H1 (cell line): ENCODE measurements at regions not wholly inside any gene's neighbourhood (a gene's known extent, or its start where the extent isn't known, plus 50 kb on each side); places are given as distances from the start of the nearest gene placed in this dataset.

Source experiments
- CTCF ChIA-PET: fragments of 300-600 bp; sonication (Branson Sonifier 250); formaldehyde crosslinking; loops from one replicate; lab custom pipeline; 2021; ENCODE audit not compliant: partially characterized antibody; lab: Charles Lee
- POLR2A ChIA-PET: fragments of 300-600 bp; sonication (Branson Sonifier 250); formaldehyde crosslinking; loops from one replicate; lab custom pipeline; 2021; ENCODE audit warnings: inconsistent platforms; ENCODE audit not compliant: partially characterized antibody; lab: Charles Lee
- DNase-seq, 2 experiments: peaks; one replicate each; pipeline versions ENCODE4 v3.0.0 to v3.0.0-alpha.2; 2010 to 2022; ENCODE audit warnings: low spot score in 2 of 2, low read depth in 1 of 2, mixed read lengths in 1 of 2
- FAIRE-seq: peaks from 2 replicates; lab custom pipeline; 2011; peaks lifted over from hg19 to GRCh38; lab: Jason Lieb, UNC
- H2AFZ ChIP-seq: 2 replicates; pipeline ENCODE4 v1.8.1; 2012; ENCODE audit warnings: low read length, inconsistent platforms
- H2AK5ac ChIP-seq: 2 replicates; pipeline ENCODE4 v1.6.1; 2013; ENCODE audit warnings: low read depth, low read length
- H2BK120ac ChIP-seq: replicated peaks from 2 replicates; pipeline ENCODE3; 2013; ENCODE audit warnings: low read depth, low read length, inconsistent platforms
- H2BK12ac ChIP-seq: 2 replicates; pipeline ENCODE4 v1.6.1; 2013; ENCODE audit warnings: low read depth, low read length
- H2BK15ac ChIP-seq: 2 replicates; pipeline ENCODE4 v1.6.1; 2013; ENCODE audit warnings: low read length
- H2BK20ac ChIP-seq: 2 replicates; pipeline ENCODE4 v1.6.1; 2013; ENCODE audit warnings: low read length
- H2BK5ac ChIP-seq: 2 replicates; pipeline ENCODE4 v1.6.1; 2013; ENCODE audit warnings: low read depth, low read length
- H3K14ac ChIP-seq: 2 replicates; pipeline ENCODE4 v1.6.1; 2013; ENCODE audit warnings: inconsistent platforms; ENCODE audit not compliant: insufficient read length
- H3K18ac ChIP-seq: 2 replicates; pipeline ENCODE4 v1.6.1; 2013; ENCODE audit warnings: low read length; ENCODE audit errors: extremely low read depth
- H3K23ac ChIP-seq: 2 replicates; pipeline ENCODE4 v1.6.1; 2013; ENCODE audit warnings: inconsistent platforms; ENCODE audit not compliant: insufficient read length
- H3K23me2 ChIP-seq: 2 replicates; pipeline ENCODE4 v1.6.1; 2013; ENCODE audit warnings: low read depth, low read length
- H3K27ac ChIP-seq: 2 replicates; pipeline ENCODE4 v1.6.1; 2011; ENCODE audit warnings: low read depth, low read length, inconsistent platforms
- H3K27me3 ChIP-seq, 4 experiments: replicated peaks in 1 of 4; 1 replicate in 1 of 4; 2 replicates in 3 of 4; pipeline versions ENCODE4 v1.6.1 to v1.8.1; 2011 to 2013; ENCODE audit warnings: low read length in 3 of 4, mild to moderate bottlenecking in 3 of 4, inconsistent platforms in 2 of 4, mixed read lengths in 2 of 4, moderate library complexity in 1 of 4; ENCODE audit not compliant: control insufficient read depth in 3 of 4, insufficient read depth in 3 of 4; ENCODE audit errors: extremely low read depth in 1 of 4
- H3K36me3 ChIP-seq, 4 experiments: 2 replicates each; pipeline versions ENCODE4 v1.6.1 to v1.8.1; 2011 to 2013; ENCODE audit warnings: mild to moderate bottlenecking in 4 of 4, low read length in 3 of 4, moderate library complexity in 2 of 4, control low read depth in 1 of 4, inconsistent platforms in 1 of 4; ENCODE audit not compliant: insufficient read depth in 4 of 4, control insufficient read depth in 2 of 4
- H3K4ac ChIP-seq: replicated peaks from 2 replicates; pipeline ENCODE3; 2013; ENCODE audit warnings: low read length, low read depth, mixed read lengths, inconsistent platforms; ENCODE audit not compliant: insufficient read length
- H3K4me1 ChIP-seq, 4 experiments: replicated peaks in 1 of 4; 1 replicate in 1 of 4; 2 replicates in 3 of 4; pipeline versions ENCODE4 v1.6.1 to v1.8.1; 2011 to 2013; ENCODE audit warnings: low read length in 3 of 4, inconsistent platforms in 2 of 4, mixed read lengths in 1 of 4; ENCODE audit not compliant: insufficient read depth in 4 of 4, control insufficient read depth in 3 of 4
- H3K4me2 ChIP-seq, 2 experiments: 2 replicates each; pipeline versions ENCODE4 v1.6.1 to v1.8.1; 2011 to 2013; ENCODE audit warnings: low read depth in 2 of 2, low read length in 2 of 2, control low read depth in 1 of 2, inconsistent platforms in 1 of 2, mild to moderate bottlenecking in 1 of 2; ENCODE audit not compliant: insufficient read depth in 1 of 2
- H3K4me3 ChIP-seq, 4 experiments: fragments of 200-600, 300-600 bp in 1 of 4; sonication (generic), shearing (Covaris generic), sonication (Bioruptor Twin) in 1 of 4; 2 replicates each; pipeline versions ENCODE4 v1.5.1 to v1.8.1; 2011 to 2016; ENCODE audit warnings: low read length in 4 of 4, low read depth in 3 of 4, control low read depth in 2 of 4, inconsistent platforms in 2 of 4, mild to moderate bottlenecking in 2 of 4, mixed read lengths in 1 of 4, moderate library complexity in 1 of 4; ENCODE audit not compliant: insufficient read depth in 2 of 4; ENCODE audit errors: extremely low read depth in 1 of 4
- H3K56ac ChIP-seq: replicated peaks from 2 replicates; pipeline ENCODE3; 2013; ENCODE audit warnings: low read depth, mild to moderate bottlenecking, mixed read lengths, low read length, inconsistent platforms; ENCODE audit not compliant: insufficient read length
- H3K79me1 ChIP-seq: 2 replicates; pipeline ENCODE4 v1.6.1; 2013; ENCODE audit warnings: low read depth, low read length, control low read depth
- H3K79me2 ChIP-seq, 2 experiments: 2 replicates each; pipeline versions ENCODE4 v1.6.1 to v1.8.1; 2012 to 2013; ENCODE audit warnings: low read length in 2 of 2, mild to moderate bottlenecking in 2 of 2, inconsistent platforms in 1 of 2; ENCODE audit not compliant: insufficient read depth in 2 of 2, control insufficient read depth in 1 of 2
- H3K9ac ChIP-seq, 4 experiments: replicated peaks in 1 of 4; 1 replicate in 1 of 4; 2 replicates in 3 of 4; pipeline versions ENCODE4 v1.6.1 to v1.8.1; 2011 to 2013; ENCODE audit warnings: low read depth in 3 of 4, low read length in 3 of 4, control low read depth in 2 of 4, mild to moderate bottlenecking in 2 of 4, moderate library complexity in 2 of 4, inconsistent platforms in 1 of 4; ENCODE audit errors: extremely low read depth in 1 of 4
- H3K9me3 ChIP-seq, 2 experiments: 2 replicates each; pipeline versions ENCODE4 v1.6.1 to v1.8.1; 2012 to 2013; ENCODE audit warnings: mild to moderate bottlenecking in 2 of 2, moderate library complexity in 2 of 2, control low read depth in 1 of 2, inconsistent platforms in 1 of 2, low read depth in 1 of 2, low read length in 1 of 2, mixed read lengths in 1 of 2; ENCODE audit not compliant: insufficient read depth in 2 of 2
- H4K20me1 ChIP-seq, 2 experiments: replicated peaks in 1 of 2; 2 replicates each; pipeline versions ENCODE3 to v1.8.1; 2011 to 2013; ENCODE audit warnings: inconsistent platforms in 2 of 2, low read length in 2 of 2, mild to moderate bottlenecking in 1 of 2; ENCODE audit not compliant: insufficient read depth in 2 of 2, control insufficient read depth in 1 of 2
- H4K5ac ChIP-seq: 2 replicates; pipeline ENCODE4 v1.6.1; 2013; ENCODE audit warnings: low read length, low read depth, mixed read lengths, inconsistent platforms; ENCODE audit not compliant: insufficient read length
- H4K8ac ChIP-seq: 2 replicates; pipeline ENCODE4 v1.8.0; 2013; ENCODE audit warnings: mild to moderate bottlenecking, moderate library complexity, low read length, inconsistent platforms; ENCODE audit not compliant: insufficient read depth; ENCODE audit errors: extremely low read depth
- H4K91ac ChIP-seq: replicated peaks from 2 replicates; pipeline ENCODE3; 2013; ENCODE audit warnings: low read length, mixed read lengths, inconsistent platforms; ENCODE audit not compliant: insufficient read length
- FOSL1 ChIP-seq: IDR thresholded peaks from 2 replicates; pipeline ENCODE4 v1.6.1; 2011; ENCODE audit warnings: mild to moderate bottlenecking, low read depth, low read length, moderate library complexity; ENCODE audit not compliant: insufficient read depth
- KDM5A ChIP-seq: fragments of 200-600 bp; IDR thresholded peaks from 2 replicates; pipeline ENCODE4 v1.7.1; 2012; ENCODE audit warnings: mild to moderate bottlenecking, low read length, inconsistent platforms, mixed read lengths

DNA sequence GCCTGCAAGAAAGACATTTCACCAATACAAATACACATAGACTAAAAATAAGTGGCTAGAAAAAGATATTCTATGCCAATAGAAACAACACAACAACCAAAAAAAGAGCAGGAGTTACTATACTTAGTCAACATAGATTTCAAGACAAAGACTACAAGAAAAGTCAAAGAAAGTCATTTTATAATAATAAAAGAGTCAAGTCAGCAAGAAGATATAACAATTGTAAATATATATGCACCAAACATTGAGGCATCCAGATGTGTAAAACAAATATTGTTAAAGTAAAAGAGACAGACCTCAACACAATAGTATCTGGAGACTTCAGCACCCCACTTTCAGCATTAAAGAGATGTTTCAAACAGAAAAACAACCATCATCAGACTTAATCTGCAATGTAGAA is 104.6 kb downstream of the AMY1C start:
- Histone ChIP-seq H2AK5ac (no peak overlapping the region), H3K4me2 (no peak overlapping the region), H3K36me3 (no peaks in the 10 kb centered on the region), H2AFZ (no peak overlapping the region), H2BK20ac (no peak overlapping the region), H4K20me1 (no peaks in the 10 kb centered on the region), H3K27me3 (no peaks in the 10 kb centered on the region), H4K91ac (no peak overlapping the region), H3K9me3 (no peaks in the 10 kb centered on the region), H3K4me3 (no peak overlapping the region), H3K4me1 (no peaks in the 10 kb centered on the region), H2BK12ac (no peak overlapping the region), H2BK5ac (no peak overlapping the region), H3K18ac (no peak overlapping the region), H3K4ac (no peak overlapping the region), H3K9ac (no peak overlapping the region), H3K79me2 (no peaks in the 10 kb centered on the region), H2BK120ac (no peak overlapping the region), H3K56ac (no peak overlapping the region), H3K23ac (no peak overlapping the region), H2BK15ac (no peak overlapping the region), H3K27ac (no peak overlapping the region), H3K79me1 (no peaks in the 10 kb centered on the region), H3K23me2 (no peaks in the 10 kb centered on the region), H3K14ac (no peak overlapping the region), H4K8ac (no peak overlapping the region), H4K5ac (no peak overlapping the region)
- ChIA-PET POLR2A (no interaction called here), CTCF (no interaction called here)
- TF ChIP-seq FOSL1 (no peak), KDM5A (no peak)
- DNase-seq (no peak), FAIRE-seq (no peak)
